ENCODE measurements at regions not wholly inside any gene's neighbourhood (a gene's known extent, or its start where the extent isn't known, plus 50 kb on each side); places are given as distances from the start of the nearest gene placed in this dataset.
"Not testable (repeated sequence)": the region's sequence is repeated elsewhere in the genome, so short reads cannot be mapped to it uniquely, and the experiment has no call there.

DNA sequence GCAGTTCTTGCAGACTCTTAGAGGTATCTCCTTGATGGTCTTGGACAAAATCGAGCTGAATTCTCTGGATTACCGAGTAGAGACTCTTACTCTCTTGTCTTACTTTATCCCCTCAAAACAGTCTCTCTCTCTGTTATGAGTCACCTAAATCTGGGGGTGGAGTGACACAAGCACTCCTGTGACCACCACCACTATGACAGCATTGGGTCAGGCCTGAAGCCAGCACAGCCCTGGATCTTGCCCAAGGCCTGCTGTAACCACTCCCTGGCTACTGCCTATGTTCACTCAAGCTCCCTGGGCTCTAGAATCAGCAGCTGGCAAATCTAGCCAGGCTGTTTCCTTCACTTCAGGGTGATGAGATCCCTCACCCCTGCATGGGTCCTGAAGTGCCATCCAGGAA, 662.5 kb downstream of the LUZP2 start:
- DNase-seq, result no peak

DNA sequence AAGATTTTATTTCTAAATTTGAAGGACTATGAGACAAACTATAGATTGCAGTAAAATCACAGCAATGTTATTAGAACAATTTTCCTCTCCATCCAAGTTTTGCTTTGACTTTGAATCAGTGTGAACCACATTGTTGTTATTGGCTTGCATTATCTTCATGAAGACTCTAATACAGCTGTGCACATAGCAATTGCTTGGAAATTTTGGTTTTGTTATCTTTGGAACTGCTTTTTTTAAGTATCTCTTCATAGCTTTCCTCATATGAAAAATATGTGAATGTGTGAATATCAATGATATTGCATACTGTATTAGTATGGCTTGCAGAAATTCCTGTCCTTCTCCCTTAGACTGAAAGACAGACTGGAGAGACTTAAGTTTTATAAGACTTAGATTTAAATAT, 666.6 kb downstream of the LUZP2 start:
- no peak for DNase-seq

DNA sequence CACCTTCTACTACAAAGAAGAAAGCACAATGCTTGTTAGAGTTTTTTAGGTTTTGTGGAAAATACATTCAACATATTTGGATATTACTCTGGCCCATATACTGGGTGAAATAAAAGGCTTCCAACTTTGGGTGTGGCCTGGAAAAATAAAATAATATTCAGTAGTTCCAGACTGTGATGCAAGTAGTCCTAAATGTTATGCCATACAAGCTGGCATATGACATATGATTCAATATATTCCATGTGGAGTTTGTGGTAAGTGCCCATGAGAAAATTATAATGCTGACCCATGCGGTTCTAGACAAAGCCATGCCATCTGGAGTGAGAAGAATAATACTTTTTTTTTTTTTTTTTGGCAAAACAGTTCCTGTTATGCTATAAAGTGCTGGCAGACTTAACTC, 683.3 kb downstream of the LUZP2 start:
- no peak for DNase-seq

DNA sequence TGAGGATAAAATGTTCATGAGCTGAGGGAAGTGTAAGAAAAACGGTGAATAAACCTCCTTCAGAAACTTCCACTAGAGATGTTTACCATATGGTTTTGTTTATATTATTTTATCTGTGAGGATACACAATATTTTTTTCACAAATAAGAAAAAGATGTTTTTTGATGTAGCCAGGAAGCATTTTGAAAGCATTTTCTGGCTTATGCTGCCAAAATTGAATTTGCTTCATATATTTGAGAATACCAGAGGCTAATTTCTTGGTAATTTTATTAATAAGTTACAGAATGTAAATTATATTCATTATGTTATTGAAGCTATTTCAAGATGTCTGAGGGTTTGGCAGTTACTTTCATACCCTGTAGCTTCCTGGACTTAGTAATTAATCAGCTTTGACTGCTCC, 686.6 kb downstream of the LUZP2 start:
- no peak for DNase-seq

DNA sequence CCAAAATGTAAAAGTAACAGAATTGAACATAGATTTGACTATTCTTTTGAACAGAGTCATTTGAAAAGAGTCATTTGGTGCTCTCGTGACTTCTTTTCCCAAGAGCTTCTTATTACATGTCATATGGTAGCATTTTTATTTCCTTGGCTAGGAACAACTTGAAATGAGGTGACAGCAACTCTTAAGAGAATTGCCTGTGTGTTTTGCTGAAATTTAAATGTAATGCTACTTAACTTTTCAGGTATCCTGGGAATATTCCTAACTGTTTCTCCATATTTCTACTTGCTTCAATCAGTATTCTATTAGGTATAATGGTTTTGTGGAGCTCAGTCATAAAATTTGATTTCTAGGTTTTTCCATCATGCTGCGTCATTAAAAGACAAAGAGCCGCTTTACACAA, 700.7 kb downstream of the LUZP2 start:
- DNase-seq, result no peak

DNA sequence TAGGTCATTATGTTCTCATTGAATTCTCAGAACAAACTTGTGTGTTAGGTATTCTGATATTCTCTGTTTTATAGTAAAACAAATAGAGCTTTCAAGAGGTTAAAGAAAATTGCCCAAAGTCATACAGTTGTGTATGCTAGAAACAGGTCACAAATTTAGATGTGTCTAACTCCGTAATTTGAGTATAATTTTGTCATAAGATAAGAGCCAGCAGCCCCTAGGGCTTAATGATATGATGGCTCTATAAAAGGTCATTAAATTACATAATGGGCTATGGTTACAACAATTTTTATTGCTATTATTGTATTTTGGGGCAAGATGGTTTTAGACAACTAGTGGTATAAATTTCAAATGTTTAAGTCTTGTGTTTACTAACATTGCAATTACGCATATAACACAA, 701.9 kb downstream of the LUZP2 start:
- no peak for DNase-seq

DNA sequence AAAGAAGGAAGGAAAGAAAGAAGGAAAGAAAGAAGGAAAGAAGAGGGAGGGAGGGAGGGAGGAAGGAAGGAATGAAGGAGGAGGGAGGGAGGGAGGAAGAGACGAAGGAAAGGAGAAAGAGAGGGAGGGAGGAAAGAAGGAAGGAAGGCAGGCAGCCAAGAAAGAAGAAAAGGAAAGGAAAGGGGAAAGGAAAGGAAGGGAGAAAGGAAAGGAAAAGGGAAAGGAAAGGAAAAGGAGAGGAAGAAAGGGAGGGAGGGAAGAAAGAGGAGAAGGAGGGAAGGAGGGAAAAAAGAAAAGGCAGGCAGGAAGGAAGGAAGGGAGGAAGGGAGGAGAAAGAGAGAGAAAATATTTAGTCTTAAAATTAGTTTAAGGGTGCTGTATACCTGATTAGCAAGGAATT, 704.1 kb downstream of the LUZP2 start:
- no peak for DNase-seq

DNA sequence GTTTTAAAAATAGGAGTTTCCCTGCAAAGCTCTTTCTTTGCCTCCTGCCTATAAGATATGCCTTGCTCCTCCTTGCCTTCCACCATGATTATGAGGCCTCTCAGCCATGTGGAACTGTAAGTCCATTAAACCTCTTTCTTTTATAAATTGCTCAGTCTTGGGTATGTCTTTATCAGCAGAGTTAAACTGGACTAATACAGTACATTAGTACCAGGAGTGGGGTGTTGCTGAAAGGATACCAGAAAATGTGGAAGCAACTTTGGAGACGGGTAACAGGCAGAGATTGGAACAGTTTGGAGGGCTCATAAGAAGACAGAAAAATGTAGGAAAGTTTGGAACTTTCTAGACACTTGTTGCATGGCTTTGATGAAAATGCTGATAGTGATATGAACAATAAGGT, 709.9 kb downstream of the LUZP2 start:
- no peak for DNase-seq

DNA sequence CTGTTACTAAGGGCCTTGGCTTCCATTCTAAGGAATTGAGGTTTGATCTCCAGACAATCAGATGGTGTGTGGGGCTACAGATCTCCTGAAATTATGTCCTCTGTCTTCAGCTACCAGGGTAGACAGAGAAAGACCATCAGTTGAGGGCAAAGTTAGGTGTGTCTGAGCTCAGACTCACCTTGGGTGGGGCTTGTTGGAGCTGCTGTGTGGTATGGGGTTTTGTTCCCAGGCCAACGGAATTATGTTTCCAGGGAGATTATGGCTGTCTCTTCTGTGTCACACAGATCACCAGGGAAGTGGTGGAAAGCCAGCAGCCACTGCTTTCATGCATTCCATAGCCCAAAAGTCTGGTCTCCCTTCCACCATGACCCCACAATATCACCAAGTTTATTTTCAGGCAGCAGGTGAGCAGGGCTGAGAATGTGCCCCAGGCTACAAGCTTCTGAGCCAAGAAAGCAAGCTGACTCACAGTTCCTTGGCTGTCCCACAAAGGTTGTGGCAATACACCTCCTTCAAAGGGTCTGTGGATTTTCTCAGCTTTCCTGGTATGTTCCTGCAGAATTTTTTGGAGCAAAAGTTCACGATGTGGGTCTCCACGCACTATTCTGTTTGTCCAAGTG, 714.9 kb downstream of the LUZP2 start:
- DNase-seq, result no peak

GRCh38 chr11:25214535-25215176, 717.8 kb downstream of the LUZP2 start:
- DNase-seq, result no peak

- no peak for DNase-seq
These were observed 721.2 kb downstream of the LUZP2 start for GRCh38 chr11:25218036-25218435.

GRCh38 chr11:25225078-25225477, 728.2 kb downstream of the LUZP2 start:
- DNase-seq, result no peak

- DNase-seq, result no peak
These were observed 746.1 kb downstream of the LUZP2 start for GRCh38 chr11:25242928-25243327.

DNA sequence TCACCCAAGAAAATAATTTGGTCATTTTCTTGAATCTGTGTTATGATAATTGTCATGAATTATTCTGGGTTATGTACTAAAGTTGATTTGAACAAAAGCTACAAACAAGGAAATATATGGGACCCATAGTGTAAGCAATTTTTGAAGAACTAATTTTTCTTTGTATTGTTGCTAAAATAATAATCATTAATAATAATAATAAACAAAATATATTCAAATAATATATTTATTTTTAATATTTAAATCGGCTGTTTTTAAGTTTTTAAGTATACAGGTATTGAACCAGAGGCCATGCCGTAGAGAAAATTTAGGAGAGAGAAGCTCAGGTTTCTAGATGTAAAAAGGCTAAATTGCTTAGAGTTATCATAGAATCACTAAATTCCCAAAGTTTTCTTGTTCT, 747.3 kb downstream of the LUZP2 start:
- no peak for DNase-seq

DNA sequence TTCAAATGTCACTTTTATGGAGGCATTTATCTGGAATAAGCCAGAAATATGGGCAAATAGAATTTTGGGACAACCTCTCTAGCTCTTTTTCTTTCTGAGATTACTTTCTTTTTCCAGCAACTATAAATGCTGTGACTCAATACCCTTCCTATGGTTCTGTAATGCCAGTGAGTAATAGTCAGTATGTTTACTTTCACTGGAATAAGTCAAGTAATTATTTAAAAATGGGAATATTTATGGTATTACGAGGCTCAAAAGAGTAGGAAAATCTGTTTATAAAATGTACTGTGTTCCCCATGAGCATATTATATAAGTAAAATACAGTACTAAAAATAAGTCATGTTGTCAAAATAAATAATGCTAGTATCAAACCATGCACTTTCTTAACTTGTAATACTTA, 750.5 kb downstream of the LUZP2 start:
- no peak for DNase-seq

DNA sequence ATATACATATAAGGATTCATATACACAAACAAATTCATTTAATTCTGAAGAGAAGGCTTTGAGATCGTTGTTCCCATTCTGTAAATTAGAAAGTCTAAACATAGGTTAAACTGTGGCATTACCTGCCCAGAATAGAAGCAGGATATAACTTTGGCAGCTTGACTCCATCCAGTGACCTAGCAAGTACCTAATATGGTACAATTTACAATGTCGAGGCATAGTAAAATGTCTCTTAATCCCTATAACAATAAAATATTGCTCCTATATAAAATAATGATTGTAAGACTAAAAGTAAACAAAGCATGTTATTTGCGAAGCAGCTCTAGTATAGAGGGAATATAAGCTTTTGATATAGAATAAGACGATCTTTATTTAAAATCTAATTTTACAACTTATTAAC, 756.0 kb downstream of the LUZP2 start:
- no peak for DNase-seq

GRCh38 chr11:25263861-25264260, 767.0 kb downstream of the LUZP2 start:
- DNase-seq, result not testable (repeated sequence)

DNA sequence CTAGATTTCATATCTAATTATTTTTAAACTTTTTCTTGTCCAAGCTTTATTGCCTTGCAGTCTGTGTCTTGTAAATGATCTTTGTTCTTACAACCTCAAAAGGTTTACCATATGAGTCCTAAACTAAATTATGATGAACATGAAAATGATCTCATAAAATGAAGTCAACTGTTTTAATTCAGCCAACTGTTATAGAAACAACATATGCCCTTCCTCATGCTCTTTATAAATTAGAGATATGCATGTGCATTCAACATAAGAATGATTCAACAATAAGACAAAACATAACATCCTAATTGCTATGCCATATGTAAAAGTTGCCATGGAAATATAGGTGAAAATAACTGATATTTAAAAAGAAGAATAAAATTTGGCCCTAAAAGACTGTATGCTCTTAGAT, 774.4 kb downstream of the LUZP2 start:
- DNase-seq, result no peak

- DNase-seq, result no peak
These were observed 775.4 kb downstream of the LUZP2 start for GRCh38 chr11:25272214-25272613.

DNA sequence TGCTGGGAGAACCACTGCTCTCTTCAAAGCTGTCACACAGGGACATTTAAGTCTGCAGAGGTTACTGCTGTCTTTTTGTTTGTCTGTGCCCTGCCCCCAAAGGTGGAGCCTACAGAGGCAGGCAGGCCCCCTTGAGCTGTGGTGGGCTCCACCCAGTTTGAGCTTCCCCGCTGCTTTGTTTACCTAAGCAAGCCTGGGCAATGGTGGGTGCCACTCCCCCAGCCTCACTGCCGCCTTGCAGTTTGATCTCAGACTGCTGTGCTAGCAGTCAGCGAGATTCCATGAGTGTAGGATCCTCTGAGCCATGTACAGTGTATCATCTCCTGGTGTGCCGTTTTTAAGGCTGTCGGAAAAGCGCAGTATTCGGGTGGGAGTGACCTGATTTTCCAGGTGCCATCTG, 784.0 kb downstream of the LUZP2 start:
- not testable (repeated sequence) for DNase-seq

DNA sequence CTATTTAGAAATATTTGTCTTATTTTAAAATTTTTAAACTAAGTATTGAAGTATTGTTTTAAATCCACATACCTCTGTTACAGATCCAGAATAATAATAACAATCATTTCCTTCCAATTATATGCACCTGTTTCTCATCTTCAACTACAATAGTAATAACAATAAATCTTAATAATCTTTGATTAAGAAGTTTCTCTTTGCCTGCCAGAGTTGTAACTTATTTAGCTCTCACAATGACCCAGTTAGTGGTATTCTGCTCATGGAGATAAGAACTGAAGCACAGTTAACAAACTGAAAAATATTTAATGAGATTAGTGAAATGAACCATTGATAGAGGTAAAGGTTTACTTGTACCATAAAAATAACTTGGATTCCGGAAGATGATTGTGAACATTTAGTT, 796.3 kb downstream of the LUZP2 start:
- DNase-seq, result no peak

GRCh38 chr11:25298450-25298849, 801.6 kb downstream of the LUZP2 start:
- no peak for DNase-seq

DNA sequence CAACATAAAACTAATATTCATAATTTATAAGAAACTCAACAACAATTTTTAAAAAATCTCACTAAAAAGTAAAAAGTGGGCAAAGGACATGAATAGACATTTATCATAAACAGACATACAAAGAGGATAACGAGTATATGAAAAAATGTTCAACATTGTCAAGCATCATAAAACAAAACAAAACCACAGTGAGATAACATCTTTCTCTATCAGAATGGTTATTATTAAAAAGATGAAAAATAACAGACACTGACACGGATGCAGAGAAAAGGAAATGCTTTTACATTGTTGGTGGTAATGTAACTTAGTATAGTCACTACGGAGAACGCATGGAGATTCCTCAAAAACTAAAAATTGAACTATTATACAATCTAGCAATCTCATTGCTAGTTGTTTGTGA, 813.0 kb downstream of the LUZP2 start:
- no peak for DNase-seq

GRCh38 chr11:25317216-25317615, 820.4 kb downstream of the LUZP2 start:
- no peak for DNase-seq

- no peak for DNase-seq
These were observed 822.3 kb downstream of the LUZP2 start for GRCh38 chr11:25319127-25319526.
